Nephron progenitor cell (in vitro differentiated cells): ENCODE measurements at regions not wholly inside any gene's neighbourhood (a gene's known extent, or its start where the extent isn't known, plus 50 kb on each side); places are given as distances from the start of the nearest gene placed in this dataset.
A peak's percentile ranks its signal among the peaks of the same experiment; 100 is the strongest.

Experiments
- DNase-seq: peaks from one replicate; pipeline ENCODE4 v3.0.0; 2021
- H3K27ac Mint-ChIP-seq: 2 replicates; pipeline ENCODE4 v1.8.0; 2021; ENCODE audit warnings: mild to moderate bottlenecking, moderate library complexity, mixed read lengths
- H3K27me3 Mint-ChIP-seq: 2 replicates; pipeline ENCODE4 v1.8.0; 2021; ENCODE audit warnings: mild to moderate bottlenecking, low read depth, mixed read lengths; ENCODE audit not compliant: poor library complexity
- H3K36me3 Mint-ChIP-seq: 2 replicates; pipeline ENCODE4 v1.8.0; 2021; ENCODE audit warnings: low read depth, mixed read lengths
- H3K4me1 Mint-ChIP-seq: 2 replicates; pipeline ENCODE4 v1.8.0; 2021; ENCODE audit warnings: mixed read lengths
- H3K4me3 Mint-ChIP-seq: 2 replicates; pipeline ENCODE4 v1.8.0; 2021; ENCODE audit warnings: mild to moderate bottlenecking, moderate library complexity, mixed read lengths
- H3K9me3 Mint-ChIP-seq: 2 replicates; pipeline ENCODE4 v1.8.0; 2021; ENCODE audit warnings: mild to moderate bottlenecking, moderate library complexity, mixed read lengths
- TF ChIP-seq, protein P1 (sequence below): fragments of 200-600 bp; sonication (generic); IDR thresholded peaks from 2 replicates; pipeline ENCODE4 v1.5.0; 2021; ENCODE audit warnings: antibody characterized with exemption

DNA sequence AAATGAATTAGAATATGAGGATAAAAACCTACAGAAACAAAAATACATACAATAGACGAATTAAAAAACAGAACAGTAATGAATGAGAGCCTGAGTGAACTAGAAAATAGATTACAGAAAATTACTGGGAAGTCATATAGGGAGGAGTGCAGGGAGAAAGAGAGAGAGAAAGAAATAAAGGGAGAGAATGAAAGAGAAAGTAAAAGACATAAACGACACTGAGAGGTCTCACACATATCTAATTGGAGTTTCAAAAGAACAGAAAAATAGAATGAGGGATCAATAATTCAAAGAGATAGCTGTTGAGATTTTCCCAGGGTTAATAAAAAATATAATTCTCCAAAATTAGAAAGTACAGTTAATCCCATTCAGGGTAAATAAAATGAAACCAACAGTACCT, 156.4 kb upstream of the FTMT start:
- H3K27ac Mint-ChIP-seq: peak overlapping the region; percentile 20
- no peaks in the 10 kb centered on the region for H3K4me1 Mint-ChIP-seq
- DNase-seq: no peak
- H3K9me3 Mint-ChIP-seq: no peaks in the 10 kb centered on the region
- H3K27me3 Mint-ChIP-seq: no peaks in the 10 kb centered on the region
- TF ChIP-seq, protein P1, sequence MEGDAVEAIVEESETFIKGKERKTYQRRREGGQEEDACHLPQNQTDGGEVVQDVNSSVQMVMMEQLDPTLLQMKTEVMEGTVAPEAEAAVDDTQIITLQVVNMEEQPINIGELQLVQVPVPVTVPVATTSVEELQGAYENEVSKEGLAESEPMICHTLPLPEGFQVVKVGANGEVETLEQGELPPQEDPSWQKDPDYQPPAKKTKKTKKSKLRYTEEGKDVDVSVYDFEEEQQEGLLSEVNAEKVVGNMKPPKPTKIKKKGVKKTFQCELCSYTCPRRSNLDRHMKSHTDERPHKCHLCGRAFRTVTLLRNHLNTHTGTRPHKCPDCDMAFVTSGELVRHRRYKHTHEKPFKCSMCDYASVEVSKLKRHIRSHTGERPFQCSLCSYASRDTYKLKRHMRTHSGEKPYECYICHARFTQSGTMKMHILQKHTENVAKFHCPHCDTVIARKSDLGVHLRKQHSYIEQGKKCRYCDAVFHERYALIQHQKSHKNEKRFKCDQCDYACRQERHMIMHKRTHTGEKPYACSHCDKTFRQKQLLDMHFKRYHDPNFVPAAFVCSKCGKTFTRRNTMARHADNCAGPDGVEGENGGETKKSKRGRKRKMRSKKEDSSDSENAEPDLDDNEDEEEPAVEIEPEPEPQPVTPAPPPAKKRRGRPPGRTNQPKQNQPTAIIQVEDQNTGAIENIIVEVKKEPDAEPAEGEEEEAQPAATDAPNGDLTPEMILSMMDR: no peak
- H3K4me3 Mint-ChIP-seq: no peak overlapping the region
- H3K36me3 Mint-ChIP-seq: no peaks in the 10 kb centered on the region

DNA sequence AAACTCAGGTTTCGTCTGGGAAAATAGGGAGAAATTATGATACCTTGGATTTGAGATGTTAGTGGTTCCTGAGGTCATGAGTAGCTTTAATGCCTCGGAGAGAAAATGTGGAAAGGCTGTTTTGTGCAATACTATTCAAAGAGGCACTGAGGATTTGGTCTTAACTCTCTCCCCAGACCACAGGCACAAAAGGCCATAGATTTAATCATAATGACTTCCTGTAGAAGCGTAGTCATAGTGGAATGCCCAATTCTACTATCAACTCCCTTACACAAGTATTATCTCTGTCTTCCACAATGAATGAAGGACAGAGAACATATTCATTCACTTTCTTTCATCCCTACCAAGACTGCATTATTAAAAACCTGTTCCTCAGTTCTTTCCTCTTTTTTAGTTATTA, 153.0 kb upstream of the FTMT start:
- H3K9me3 Mint-ChIP-seq: no peaks in the 10 kb centered on the region
- H3K4me1 Mint-ChIP-seq: peaks cover 9% of the 10 kb centered on the region
- no peak for DNase-seq
- no peak overlapping the region for H3K27ac Mint-ChIP-seq
- no peaks in the 10 kb centered on the region for H3K36me3 Mint-ChIP-seq
- no peak overlapping the region for H3K4me3 Mint-ChIP-seq
- no peaks in the 10 kb centered on the region for H3K27me3 Mint-ChIP-seq
- TF ChIP-seq, protein P1: no peak

- no peak for DNase-seq
- Mint-ChIP-seq H3K4me3 (no peak overlapping the region), H3K27ac (no peak overlapping the region), H3K4me1 (peaks cover 9% of the 10 kb centered on the region), H3K27me3 (no peaks in the 10 kb centered on the region), H3K9me3 (no peaks in the 10 kb centered on the region), H3K36me3 (no peaks in the 10 kb centered on the region)
- TF ChIP-seq, protein P1: no peak
These were observed 150.0 kb upstream of the FTMT start for GRCh38 chr5:121701731-121702130.

DNA sequence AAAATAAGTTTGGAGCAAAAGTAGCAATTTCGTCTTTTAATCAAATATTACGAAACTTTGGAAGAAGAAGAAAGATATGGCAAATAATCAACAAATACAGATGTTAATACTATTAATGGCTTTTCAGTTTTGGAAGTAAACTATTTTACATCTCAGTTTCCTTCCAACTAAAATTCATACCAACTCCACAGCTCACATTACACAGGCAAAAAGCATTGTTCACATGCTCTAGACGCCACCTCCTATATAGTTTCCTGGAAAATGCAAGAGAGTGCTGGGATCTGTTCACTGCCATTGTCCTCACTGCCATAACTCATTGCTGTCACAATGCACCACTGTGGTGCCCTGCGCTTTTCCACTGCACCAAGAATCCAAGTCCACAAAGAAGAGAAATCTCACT, 149.0 kb upstream of the FTMT start:
- H3K4me3 Mint-ChIP-seq: no peak overlapping the region
- DNase-seq: peak; percentile 21
- TF ChIP-seq, protein P1: no peak

DNA sequence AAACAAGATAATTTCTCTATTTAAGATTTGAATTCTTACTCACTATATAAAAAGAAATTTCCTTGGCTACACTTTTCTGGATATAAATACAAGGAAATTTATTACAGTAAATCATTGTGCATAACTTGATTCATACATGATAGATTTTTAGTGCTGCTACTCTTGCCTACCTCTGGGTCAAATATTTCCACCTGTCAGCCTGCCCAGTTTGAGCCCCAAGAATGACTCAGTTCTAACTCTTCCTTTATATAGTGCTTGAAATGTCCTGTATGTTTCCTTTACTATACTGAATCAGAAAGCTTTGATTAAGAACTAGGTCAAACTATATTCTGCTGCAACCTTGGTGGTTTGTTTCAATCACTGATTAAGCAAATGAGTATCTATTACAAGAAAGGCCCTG, 147.4 kb upstream of the FTMT start:
- no peak for DNase-seq
- Mint-ChIP-seq H3K36me3 (no peaks in the 10 kb centered on the region), H3K27me3 (no peaks in the 10 kb centered on the region), H3K4me3 (no peak overlapping the region), H3K27ac (no peak overlapping the region), H3K4me1 (peaks cover 9% of the 10 kb centered on the region), H3K9me3 (no peaks in the 10 kb centered on the region)
- TF ChIP-seq, protein P1: no peak

More for the DNA sequence above, 149.0 kb upstream of the FTMT start:
- H3K27ac Mint-ChIP-seq: no peak overlapping the region
- H3K9me3 Mint-ChIP-seq: no peaks in the 10 kb centered on the region
- H3K27me3 Mint-ChIP-seq: no peaks in the 10 kb centered on the region
- H3K36me3 Mint-ChIP-seq: no peaks in the 10 kb centered on the region
- peaks cover 9% of the 10 kb centered on the region for H3K4me1 Mint-ChIP-seq

GRCh38 chr5:121706686-121707085, 145.0 kb upstream of the FTMT start:
- Mint-ChIP-seq H3K4me1 (peaks cover 9% of the 10 kb centered on the region), H3K9me3 (no peaks in the 10 kb centered on the region), H3K27me3 (no peaks in the 10 kb centered on the region), H3K27ac (no peak overlapping the region), H3K36me3 (no peaks in the 10 kb centered on the region), H3K4me3 (no peak overlapping the region)
- TF ChIP-seq, protein P1: no peak
- no peak for DNase-seq
